Left renal pelvis (tissue), 4 donors: ENCODE measurements at regions not wholly inside any gene's neighbourhood (a gene's known extent, or its start where the extent isn't known, plus 50 kb on each side); places are given as distances from the start of the nearest gene placed in this dataset.

Experiments used
- DNase-seq, 4 donors: peaks; one replicate each; pipeline ENCODE4 v3.0.0-alpha.2; 2013; ENCODE audit warnings: low read depth in 4 of 4, low spot score in 3 of 4

GRCh38 chr13:99436686-99437416 is 64.4 kb upstream of the TM9SF2 start:
- peak; percentile 47 to 73 (median 60) for DNase-seq

GRCh38 chr13:99439048-99439447 is 62.2 kb upstream of the TM9SF2 start:
- DNase-seq: no peak

GRCh38 chr13:99439850-99440604 is 61.2 kb upstream of the TM9SF2 start:
- no peak for DNase-seq

- no peak for DNase-seq
Observed at GRCh38 chr13:99442273-99442895, 58.9 kb upstream of the TM9SF2 start.

- DNase-seq: no peak
Observed at GRCh38 chr13:99446242-99446641, 55.0 kb upstream of the TM9SF2 start.

GRCh38 chr13:99448546-99448945 is 52.7 kb upstream of the TM9SF2 start:
- DNase-seq: no peak

GRCh38 chr13:99450416-99450815 is 50.9 kb upstream of the TM9SF2 start:
- DNase-seq: no peak
